ENCODE measurements at regions not wholly inside any gene's neighbourhood (a gene's known extent, or its start where the extent isn't known, plus 50 kb on each side); places are given as distances from the start of the nearest gene placed in this dataset.
"Not testable (repeated sequence)": the region's sequence is repeated elsewhere in the genome, so short reads cannot be mapped to it uniquely, and the experiment has no call there.

GRCh38 chr3:160081958-160082533 is 93.4 kb downstream of the IL12A start:
- FAIRE-seq, result no peak
- TF ChIP-seq POLR2A (IDR thresholded peaks at IDR 0.05; ENCODE audit: low read depth, low read length), result no peak
- no peak for DNase-seq (ENCODE audit: insufficient read length, low spot score)

- FAIRE-seq (no peak), DNase-seq (ENCODE audit: insufficient read length, low spot score) (no peak)
- TF ChIP-seq POLR2A (IDR thresholded peaks at IDR 0.05; ENCODE audit: low read depth, low read length), result no peak
Measured at GRCh38 chr3:160084998-160085397, 96.4 kb downstream of the IL12A start.

- FAIRE-seq (no peak), DNase-seq (ENCODE audit: insufficient read length, low spot score) (no peak)
- no peak for TF ChIP-seq POLR2A (IDR thresholded peaks at IDR 0.05; ENCODE audit: low read depth, low read length)
Measured at GRCh38 chr3:160088492-160089137, 100.0 kb downstream of the IL12A start.

GRCh38 chr3:160090653-160091052 is 102.0 kb downstream of the IL12A start:
- TF ChIP-seq POLR2A (IDR thresholded peaks at IDR 0.05; ENCODE audit: low read depth, low read length), result no peak
- DNase-seq (ENCODE audit: insufficient read length, low spot score) (no peak), FAIRE-seq (no peak)

DNA sequence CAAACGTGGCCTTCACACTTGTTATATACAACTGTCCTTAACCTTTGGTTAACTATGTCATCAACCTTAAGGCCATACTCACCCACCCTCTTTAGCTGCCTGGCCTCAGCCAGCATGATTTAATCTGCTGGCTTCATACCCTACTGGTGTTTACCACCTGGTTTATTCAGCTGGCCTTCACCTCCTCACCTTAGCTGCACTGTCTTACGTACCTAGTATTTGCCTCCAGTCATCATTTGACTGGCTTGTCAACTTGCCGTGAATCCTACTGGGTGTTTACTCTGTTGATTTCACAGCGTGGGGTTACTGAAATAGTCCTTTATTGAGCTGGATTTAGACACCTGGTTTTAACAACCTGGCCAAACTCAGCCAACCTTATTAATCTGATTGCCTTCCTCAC is 102.8 kb downstream of the IL12A start:
- DNase-seq (ENCODE audit: insufficient read length, low spot score), result no peak
- no peak for FAIRE-seq
- no peak for TF ChIP-seq POLR2A (IDR thresholded peaks at IDR 0.05; ENCODE audit: low read depth, low read length)

DNA sequence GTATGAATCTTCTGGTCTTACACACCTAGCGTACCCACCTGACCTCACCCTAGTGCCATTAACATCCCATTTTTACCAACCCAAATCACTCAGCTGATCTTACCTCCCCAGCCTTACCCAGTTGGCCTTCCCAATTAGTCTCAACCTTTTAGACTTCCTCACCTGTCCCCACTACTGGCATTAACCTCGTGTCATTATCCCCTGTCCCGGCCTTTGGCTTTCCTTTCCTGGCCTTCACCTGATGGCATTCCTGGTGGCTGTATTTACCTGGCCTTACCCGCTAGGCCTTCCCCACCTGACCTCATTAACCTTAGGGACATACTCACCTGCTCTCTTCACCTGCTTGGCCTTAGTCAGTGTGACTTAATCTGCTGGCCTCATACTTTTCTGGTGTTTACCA is 104.1 kb downstream of the IL12A start:
- DNase-seq (ENCODE audit: insufficient read length, low spot score) (no peak), FAIRE-seq (no peak)
- no peak for TF ChIP-seq POLR2A (IDR thresholded peaks at IDR 0.05; ENCODE audit: low read depth, low read length)

DNA sequence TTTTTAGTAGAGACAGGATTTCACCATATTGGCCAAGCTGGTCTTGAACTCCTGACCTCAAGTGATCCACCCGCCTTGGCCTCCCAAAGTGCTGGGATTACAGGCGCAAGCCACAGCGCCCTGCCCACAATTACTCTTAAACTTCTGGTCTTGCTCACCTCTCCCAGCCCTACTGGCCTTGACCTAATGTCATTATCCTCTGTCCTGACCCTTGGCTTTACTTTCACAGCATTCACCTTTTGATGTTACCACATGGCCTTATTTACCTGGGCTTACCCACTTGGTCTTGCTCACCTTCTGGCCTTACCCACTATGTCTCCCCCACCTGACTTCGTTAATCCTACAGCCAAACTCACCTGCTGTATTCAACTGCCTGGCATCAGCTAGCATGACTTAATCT is 105.9 kb downstream of the IL12A start:
- no peak for TF ChIP-seq POLR2A (IDR thresholded peaks at IDR 0.05; ENCODE audit: low read depth, low read length)
- no peak for FAIRE-seq
- DNase-seq (ENCODE audit: insufficient read length, low spot score), result no peak

DNA sequence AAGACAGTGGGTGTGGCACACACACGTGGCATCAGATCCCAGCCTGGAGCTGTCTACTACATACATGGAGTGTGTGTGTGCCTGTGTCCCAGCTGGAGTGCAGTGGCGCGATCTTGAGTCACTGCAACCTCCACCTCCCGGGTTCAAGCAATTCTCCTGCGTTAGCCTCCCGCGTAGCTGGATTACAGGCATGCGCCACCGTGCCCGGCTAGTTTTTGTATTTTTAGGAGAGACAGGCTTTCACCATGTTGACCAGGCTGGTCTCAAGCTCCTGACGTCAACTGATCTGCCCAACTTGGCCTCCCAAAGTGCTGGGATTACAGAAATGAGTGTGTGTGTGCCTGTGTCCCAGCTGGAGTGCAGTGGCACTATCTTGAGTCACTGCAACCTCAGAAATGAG is 108.8 kb downstream of the IL12A start:
- TF ChIP-seq POLR2A (IDR thresholded peaks at IDR 0.05; ENCODE audit: low read depth, low read length), result no peak
- FAIRE-seq, result no peak
- no peak for DNase-seq (ENCODE audit: insufficient read length, low spot score)

- no peak for TF ChIP-seq POLR2A (IDR thresholded peaks at IDR 0.05; ENCODE audit: low read depth, low read length)
- FAIRE-seq (no peak), DNase-seq (ENCODE audit: insufficient read length, low spot score) (no peak)
Measured at GRCh38 chr3:160098261-160098908, 109.8 kb downstream of the IL12A start.

- no peak for TF ChIP-seq POLR2A (IDR thresholded peaks at IDR 0.05; ENCODE audit: low read depth, low read length)
- DNase-seq (ENCODE audit: insufficient read length, low spot score), result no peak
- FAIRE-seq, result no peak
Measured at GRCh38 chr3:160098926-160099626, 110.4 kb downstream of the IL12A start.

DNA sequence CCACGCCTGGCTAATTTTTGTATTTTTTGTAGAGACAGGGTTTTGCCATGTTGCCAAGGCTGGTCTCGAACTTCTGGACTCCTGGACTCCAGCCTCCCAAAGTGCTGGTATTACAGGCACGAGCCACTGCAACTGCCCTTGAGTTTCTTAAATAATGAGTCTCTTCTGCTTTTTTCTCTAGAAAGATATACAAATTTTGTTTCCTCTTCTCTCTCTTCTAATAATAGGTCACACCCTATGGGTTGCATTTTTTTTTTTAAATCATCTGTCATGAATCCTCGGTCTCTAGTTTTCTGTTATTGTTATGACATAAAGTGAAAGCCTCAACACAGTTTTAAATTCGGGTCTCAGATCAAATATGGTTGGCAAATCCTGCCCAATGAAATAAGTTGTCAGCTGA is 111.2 kb downstream of the IL12A start:
- FAIRE-seq (no peak), DNase-seq (ENCODE audit: insufficient read length, low spot score) (no peak)
- no peak for TF ChIP-seq POLR2A (IDR thresholded peaks at IDR 0.05; ENCODE audit: low read depth, low read length)

- no peak for FAIRE-seq
- no peak for TF ChIP-seq POLR2A (IDR thresholded peaks at IDR 0.05; ENCODE audit: low read depth, low read length)
- no peak for DNase-seq (ENCODE audit: insufficient read length, low spot score)
Measured at GRCh38 chr3:160100610-160101009, 112.0 kb downstream of the IL12A start.

DNA sequence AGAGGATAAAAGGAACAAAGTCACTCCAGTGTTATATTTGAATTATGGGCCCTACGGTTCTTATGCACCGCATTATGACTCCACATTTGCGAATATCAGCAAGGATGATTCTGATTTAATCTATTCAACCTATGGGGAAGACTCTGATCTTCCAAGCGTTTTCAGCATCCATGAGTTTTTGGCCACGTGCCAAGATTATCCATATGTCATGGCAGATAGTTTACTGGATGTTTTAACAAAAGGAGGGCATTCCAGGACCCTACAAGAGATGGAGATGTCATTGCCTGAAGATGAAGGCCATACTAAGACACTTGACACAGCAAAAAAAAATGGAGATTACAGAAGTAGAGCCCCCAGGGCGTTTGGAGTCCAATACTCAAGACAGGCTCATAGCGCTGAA is 113.4 kb downstream of the IL12A start:
- DNase-seq (ENCODE audit: insufficient read length, low spot score); FAIRE-seq: not testable (repeated sequence)

DNA sequence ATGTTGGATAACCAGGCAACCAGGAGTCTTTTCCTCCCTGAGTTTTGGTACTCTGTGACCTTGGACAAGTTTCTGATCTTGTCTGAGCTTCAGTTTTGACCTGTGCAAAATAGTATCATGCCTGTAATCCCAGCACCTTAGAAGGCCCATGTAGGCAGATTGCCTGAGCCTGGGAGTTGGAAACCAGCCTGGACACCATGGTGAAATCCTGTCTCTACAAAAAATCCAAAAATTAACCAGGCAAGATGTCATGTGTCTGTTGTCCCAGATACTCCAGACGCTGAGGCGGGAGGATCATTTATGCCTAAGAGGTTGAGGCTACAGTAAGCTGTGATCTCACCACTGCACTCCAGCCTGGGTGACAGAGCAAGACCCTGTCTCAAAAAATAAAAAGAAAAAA is 114.8 kb downstream of the IL12A start:
- no peak for TF ChIP-seq POLR2A (IDR thresholded peaks at IDR 0.05; ENCODE audit: low read depth, low read length)
- DNase-seq (ENCODE audit: insufficient read length, low spot score), result no peak
- no peak for FAIRE-seq
